GM21619 (cell line): ENCODE measurements at regions not wholly inside any gene's neighbourhood (a gene's known extent, or its start where the extent isn't known, plus 50 kb on each side); places are given as distances from the start of the nearest gene placed in this dataset.

ENCODE experiments used
- ATAC-seq: cut with Tn5 transposase; IDR thresholded peaks from one replicate; pipeline ENCODE4 v1.9.1; 2021; ENCODE audit not compliant: unreplicated experiment

DNA sequence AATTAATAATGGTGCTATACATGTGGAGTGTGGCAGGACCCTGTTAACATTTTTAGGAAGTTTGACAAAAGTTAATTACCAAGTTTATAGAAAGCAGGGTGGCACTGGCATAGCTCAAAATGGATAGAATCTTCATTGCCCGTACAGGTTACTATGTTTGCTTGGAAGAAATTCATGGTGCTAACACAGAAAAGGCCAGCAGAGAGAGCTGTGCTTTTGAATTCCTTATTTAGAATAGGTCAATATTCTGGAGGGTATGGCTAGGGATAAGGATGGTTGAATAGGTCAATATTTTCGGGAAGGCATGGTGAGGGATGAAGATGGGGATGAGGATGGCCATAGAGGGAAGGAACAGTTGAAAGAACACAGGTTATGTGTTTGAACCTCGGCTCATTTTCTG, 345.1 kb downstream of the LMO4 start:
- no peak for ATAC-seq

DNA sequence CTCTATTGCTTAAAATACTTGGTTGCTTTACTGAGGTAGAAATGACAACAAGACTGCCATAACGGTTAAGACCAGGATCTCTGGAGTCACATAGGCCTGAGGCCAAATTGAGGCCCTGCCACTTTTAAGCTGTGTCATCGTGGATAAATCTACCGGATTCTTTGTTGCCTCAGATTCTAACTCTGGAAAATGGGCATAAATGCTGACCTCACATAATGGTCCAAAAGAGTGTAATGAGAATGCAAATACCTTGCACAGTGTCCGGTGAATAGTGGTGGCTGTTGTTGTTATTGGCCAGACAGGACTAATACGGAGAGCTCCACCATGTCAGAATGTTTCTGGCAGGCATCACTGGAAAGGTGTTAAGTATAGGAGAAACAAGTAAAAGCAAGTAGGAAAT, 346.1 kb downstream of the LMO4 start:
- ATAC-seq = no peak

GRCh38 chr1:87678266-87678665, 349.6 kb downstream of the LMO4 start:
- no peak for ATAC-seq

DNA sequence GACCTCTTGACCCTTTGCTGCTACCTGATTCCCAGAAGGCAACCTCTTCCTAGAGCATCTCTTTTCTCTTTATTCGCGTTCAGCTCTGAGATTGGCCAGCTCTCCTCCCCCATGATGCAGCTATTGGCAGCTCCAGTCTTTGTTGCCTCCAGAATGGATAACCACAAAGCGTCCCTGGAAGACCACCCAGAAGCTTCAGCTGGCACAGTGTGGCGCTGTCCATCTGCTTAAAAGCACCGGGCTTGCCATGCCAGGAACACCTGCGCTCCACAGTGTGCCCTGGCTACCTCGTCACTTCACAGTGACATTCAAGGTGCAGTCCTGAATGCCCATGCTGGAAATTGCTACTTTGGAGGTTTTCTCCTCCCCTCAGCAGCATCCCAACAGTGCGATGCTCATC, 353.9 kb downstream of the LMO4 start:
- ATAC-seq = no peak

GRCh38 chr1:87683196-87683956, 354.7 kb downstream of the LMO4 start:
- no peak for ATAC-seq

GRCh38 chr1:87684194-87684593, 355.5 kb downstream of the LMO4 start:
- ATAC-seq = no peak

- no peak for ATAC-seq
Observed at GRCh38 chr1:87684713-87685205, 356.1 kb downstream of the LMO4 start.

GRCh38 chr1:87685311-87686135, 356.8 kb downstream of the LMO4 start:
- no peak for ATAC-seq

GRCh38 chr1:87686136-87686495, 357.4 kb downstream of the LMO4 start:
- ATAC-seq = no peak

DNA sequence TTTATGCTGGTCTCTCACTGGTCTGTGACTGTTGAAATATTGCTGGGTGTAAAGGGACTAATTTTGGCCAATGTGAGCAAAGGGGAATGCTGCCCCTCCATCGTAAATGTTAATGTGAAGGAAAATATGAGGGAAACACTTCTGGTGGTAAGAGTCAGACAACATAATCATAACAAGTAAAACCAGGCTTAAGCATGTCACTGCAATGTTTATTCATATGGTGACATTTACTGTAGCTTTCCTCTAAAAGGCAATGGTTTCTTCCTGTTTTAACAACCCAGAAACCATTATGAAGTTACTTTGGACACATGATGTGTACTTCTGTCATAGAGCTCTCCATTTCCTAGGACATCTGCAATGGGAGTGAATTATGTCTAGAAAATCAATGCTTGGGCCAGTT, 358.0 kb downstream of the LMO4 start:
- ATAC-seq = no peak

DNA sequence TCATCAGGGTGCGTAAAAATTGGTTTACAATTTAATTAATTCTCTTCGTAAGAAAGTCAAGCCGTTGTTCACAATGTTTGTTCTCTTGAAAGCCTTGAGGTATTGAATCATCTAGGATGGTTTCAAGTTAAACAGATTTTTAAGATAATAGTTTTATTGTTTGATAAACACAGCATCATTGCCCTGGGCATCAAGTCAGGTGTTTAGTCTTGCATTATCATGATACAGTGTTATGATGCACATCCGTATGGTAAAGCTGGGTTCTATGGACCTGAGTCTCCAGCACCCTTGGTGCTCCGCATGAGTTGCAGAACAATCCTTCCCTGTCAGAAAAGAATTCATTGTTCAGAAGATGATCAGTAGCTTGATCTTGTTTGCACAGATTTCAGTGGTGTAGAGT, 359.5 kb downstream of the LMO4 start:
- no peak for ATAC-seq

- ATAC-seq = no peak
Observed at GRCh38 chr1:87689487-87689886, 360.8 kb downstream of the LMO4 start.

DNA sequence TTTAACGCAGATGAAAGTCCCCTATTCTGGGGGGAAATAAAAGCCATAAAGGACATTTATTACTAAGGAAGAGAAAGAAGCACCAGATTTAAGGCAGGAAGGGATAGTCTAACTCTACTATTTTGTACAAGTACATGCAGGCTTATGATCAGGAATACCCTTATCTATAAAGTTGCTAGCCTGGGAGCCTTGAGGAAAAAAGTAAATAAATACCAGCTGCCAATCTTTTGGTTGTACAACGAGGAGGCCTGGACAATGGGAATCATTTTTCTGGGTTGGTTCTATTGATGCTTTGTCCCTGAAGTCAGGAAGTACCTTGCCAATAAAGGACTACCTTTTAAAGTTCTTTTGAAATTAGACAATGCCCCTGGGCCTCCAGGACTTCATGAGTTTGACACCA, 367.8 kb downstream of the LMO4 start:
- no peak for ATAC-seq

DNA sequence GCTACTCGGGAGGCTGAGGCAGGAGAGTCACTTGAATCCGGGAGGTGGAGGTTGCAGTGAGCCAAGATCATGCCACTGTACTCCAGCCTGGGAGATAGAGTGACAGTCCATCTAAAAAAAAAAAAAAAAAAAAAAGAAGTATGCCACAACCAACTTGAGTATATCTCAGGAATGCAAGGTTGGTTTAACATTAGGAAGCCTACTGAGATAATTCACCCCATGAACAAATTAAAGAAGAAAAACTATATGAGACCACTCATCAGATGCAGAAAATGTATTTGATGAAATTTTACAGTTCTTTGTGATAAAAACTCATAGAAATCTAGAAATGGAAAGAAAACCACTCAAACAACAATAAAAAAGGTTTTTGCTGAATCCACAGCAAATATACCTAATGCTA, 373.8 kb downstream of the LMO4 start:
- ATAC-seq = no peak

DNA sequence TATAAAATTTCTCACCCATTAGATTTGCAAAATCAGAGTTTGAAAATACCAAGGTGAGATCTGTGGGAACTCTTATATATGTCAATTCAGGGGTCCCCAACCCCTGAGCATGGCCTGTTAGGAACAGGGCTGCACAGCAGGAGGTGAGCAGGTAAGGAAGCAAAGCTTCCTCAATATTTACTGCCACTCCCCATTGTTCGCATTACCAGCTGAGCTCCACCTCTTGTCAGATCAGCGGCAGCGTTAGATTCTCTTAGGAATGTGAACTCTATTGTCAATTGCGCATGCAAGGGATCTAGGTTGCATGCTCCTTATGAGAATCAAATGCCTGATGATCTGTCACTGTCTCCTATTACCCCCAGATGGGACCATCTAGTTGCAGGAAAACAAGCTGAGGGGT, 376.6 kb downstream of the LMO4 start:
- ATAC-seq = no peak

GRCh38 chr1:87706203-87706602, 377.5 kb downstream of the LMO4 start:
- ATAC-seq = no peak

- ATAC-seq = no peak
Observed at GRCh38 chr1:87706779-87707228, 378.1 kb downstream of the LMO4 start.

GRCh38 chr1:87707411-87707810, 378.7 kb downstream of the LMO4 start:
- no peak for ATAC-seq

GRCh38 chr1:87712261-87713010, 383.8 kb downstream of the LMO4 start:
- ATAC-seq = no peak

- ATAC-seq = no peak
Observed at GRCh38 chr1:87714278-87714677, 385.6 kb downstream of the LMO4 start.

GRCh38 chr1:87715052-87715451, 386.4 kb downstream of the LMO4 start:
- ATAC-seq = no peak

DNA sequence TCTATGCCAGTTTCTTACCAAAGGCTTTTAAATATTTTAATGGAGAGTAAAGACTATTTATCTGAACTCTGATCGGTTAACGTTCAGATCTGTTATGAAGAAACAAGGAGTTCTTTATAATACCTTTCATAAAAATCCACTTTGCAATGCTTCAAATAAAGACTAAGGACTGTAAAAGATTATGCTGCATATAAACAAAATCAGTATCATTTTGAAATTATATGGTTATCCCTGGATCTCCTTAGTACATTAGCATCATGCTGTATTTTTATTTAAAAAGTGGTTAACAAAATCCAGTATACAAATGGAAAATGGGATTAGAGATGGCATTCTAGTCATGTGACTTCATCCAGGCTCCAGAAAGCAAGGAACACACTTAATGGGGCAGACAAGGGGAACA, 386.8 kb downstream of the LMO4 start:
- no peak for ATAC-seq
